ENCODE measurements at regions not wholly inside any gene's neighbourhood (a gene's known extent, or its start where the extent isn't known, plus 50 kb on each side); places are given as distances from the start of the nearest gene placed in this dataset.

DNA sequence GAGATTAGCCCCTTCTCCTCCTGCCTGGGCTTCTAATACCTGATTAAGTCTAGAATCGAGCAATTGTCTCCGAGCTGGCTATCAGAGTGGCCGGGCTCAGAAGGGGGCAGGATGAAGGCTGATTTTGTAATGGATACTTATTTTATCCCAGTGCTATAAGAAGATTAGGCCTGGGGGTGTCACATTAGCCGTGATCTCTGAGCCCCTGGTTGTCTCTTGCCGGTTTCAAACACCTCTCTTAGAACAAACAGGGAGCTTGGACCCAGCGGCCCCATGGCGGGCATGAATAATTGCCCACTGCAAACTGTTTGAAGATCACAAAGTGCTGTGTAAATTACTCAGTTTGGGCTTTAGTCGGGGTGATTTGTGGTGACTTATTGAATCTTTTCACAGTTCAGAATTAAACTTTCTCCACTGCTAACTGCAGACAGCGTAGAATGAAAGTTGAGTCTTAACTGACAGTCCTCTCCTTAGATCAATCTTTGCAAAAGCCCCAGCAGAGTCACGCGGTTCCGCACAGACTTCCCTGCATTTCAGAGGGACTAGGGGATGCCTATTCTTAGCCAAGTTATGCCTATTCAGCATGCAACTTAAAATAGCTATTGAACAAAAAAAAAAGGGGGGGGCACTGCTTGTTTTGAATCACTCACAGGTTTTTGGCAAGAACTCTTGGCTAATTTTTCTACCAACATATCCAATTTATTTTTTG is 200.6 kb upstream of the IRX1 start:
- Mint-ChIP-seq H3K27ac (no peak overlapping the region), H3K4me1 (ENCODE audit: low read depth) (no peaks in the 10 kb centered on the region), H3K9me3 (peaks cover 29% of the 10 kb centered on the region), H3K36me3 (ENCODE audit: low read depth) (no peaks in the 10 kb centered on the region), H3K27me3 (ENCODE audit: low read depth) (no peaks in the 10 kb centered on the region), H3K4me3 (no peak overlapping the region)

GRCh38 chr5:3393920-3394597 is 201.6 kb upstream of the IRX1 start:
- Mint-ChIP-seq H3K9me3 (peaks cover 23% of the 10 kb centered on the region), H3K4me1 (ENCODE audit: low read depth) (no peaks in the 10 kb centered on the region), H3K27ac (no peak overlapping the region), H3K4me3 (no peak overlapping the region), H3K27me3 (ENCODE audit: low read depth) (no peaks in the 10 kb centered on the region), H3K36me3 (ENCODE audit: low read depth) (no peaks in the 10 kb centered on the region)

- no peak overlapping the region for H3K27ac Mint-ChIP-seq
- no peaks in the 10 kb centered on the region for H3K27me3 Mint-ChIP-seq (ENCODE audit: low read depth)
- H3K9me3 Mint-ChIP-seq, result peaks cover 28% of the 10 kb centered on the region
- no peak overlapping the region for H3K4me3 Mint-ChIP-seq
- no peaks in the 10 kb centered on the region for H3K36me3 Mint-ChIP-seq (ENCODE audit: low read depth)
- no peaks in the 10 kb centered on the region for H3K4me1 Mint-ChIP-seq (ENCODE audit: low read depth)
Measured at GRCh38 chr5:3393122-3393919, 202.3 kb upstream of the IRX1 start.

DNA sequence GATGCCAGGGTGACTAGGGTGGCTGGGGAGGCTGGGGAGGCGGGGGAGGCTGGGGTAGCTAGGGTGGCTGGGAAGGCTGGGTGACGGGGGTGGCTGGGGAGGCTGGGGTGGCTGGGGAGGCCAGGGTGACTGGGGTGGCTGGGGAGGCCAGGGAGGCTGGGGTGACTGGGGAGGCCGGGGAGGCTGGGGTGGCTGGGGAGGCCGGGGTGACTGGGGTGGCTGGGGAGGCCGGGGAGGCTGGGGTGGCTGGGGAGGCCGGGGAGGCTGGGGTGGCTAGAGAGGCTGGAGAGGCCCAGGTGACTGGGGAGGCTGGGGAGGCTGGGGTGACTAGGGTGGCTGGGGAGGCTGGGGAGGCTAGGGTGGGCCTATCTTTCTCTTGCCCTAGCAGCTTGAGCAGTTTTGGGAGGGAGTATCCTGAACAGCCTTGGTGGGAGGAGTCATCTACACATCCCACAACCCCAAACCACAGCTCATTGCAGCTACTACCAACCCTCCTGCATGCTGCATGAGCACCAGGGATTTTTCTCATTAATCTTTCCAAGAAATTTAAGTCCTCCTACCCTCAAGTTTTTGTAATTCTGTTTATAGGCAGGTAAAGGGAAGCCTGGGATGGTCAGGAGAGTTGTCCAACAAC is 203.2 kb upstream of the IRX1 start:
- Mint-ChIP-seq H3K9me3 (peaks cover 30% of the 10 kb centered on the region), H3K4me3 (no peak overlapping the region), H3K4me1 (ENCODE audit: low read depth) (no peaks in the 10 kb centered on the region), H3K36me3 (ENCODE audit: low read depth) (no peaks in the 10 kb centered on the region), H3K27ac (no peak overlapping the region), H3K27me3 (ENCODE audit: low read depth) (no peaks in the 10 kb centered on the region)

DNA sequence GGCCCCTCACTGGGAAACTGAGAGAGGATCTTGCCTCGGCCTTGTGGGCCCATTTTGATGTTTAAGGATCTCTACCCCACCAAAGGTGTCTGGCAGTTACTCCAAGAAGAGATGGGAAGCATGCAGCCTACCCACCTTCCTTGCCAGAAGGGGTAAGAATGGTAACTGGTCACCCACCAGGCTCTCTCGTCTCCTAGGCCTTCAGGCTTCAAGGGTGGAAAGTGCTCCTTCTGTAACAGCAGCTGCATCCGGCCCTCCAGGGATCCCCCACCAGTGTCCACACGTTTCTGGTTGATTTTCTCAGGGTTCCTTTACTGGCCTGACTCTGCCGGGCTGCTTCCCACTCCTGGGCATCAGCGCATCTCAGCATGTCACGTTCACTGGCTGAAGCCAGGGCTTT is 204.4 kb upstream of the IRX1 start:
- Mint-ChIP-seq H3K4me3 (no peak overlapping the region), H3K4me1 (ENCODE audit: low read depth) (no peaks in the 10 kb centered on the region), H3K27me3 (ENCODE audit: low read depth) (no peaks in the 10 kb centered on the region)

GRCh38 chr5:3389471-3390026 is 206.1 kb upstream of the IRX1 start:
- H3K4me3 Mint-ChIP-seq, result no peak overlapping the region
- H3K27me3 Mint-ChIP-seq (ENCODE audit: low read depth), result no peaks in the 10 kb centered on the region

More for the DNA sequence above, 204.4 kb upstream of the IRX1 start:
- no peaks in the 10 kb centered on the region for H3K36me3 Mint-ChIP-seq (ENCODE audit: low read depth)
- peaks cover 25% of the 10 kb centered on the region for H3K9me3 Mint-ChIP-seq
- H3K27ac Mint-ChIP-seq, result no peak overlapping the region

DNA sequence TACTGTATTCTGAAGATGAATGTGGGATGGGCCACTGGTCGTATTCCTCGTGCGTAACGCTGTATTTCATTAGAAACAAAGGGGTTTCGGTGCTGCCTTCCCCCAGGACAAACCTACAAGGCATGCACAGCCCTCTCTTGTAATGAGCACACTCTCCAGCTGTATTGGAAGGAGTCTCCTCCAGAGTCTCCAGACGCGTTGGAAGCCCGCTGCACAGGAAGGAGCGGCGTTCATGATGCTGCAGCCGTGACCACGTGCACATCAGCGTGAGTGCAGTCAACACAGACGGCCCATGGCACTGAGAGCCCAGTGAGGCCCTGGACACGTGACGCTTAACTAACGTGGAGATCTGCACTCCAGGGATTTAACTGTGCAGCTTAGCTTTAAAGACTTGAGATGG is 209.0 kb upstream of the IRX1 start:
- Mint-ChIP-seq H3K27me3 (ENCODE audit: low read depth) (no peaks in the 10 kb centered on the region), H3K36me3 (ENCODE audit: low read depth) (peaks cover 3% of the 10 kb centered on the region)

More at GRCh38 chr5:3389471-3390026, 206.1 kb upstream of the IRX1 start:
- no peak overlapping the region for H3K27ac Mint-ChIP-seq
- no peaks in the 10 kb centered on the region for H3K36me3 Mint-ChIP-seq (ENCODE audit: low read depth)
- H3K4me1 Mint-ChIP-seq (ENCODE audit: low read depth), result no peaks in the 10 kb centered on the region
- peaks cover 30% of the 10 kb centered on the region for H3K9me3 Mint-ChIP-seq

DNA sequence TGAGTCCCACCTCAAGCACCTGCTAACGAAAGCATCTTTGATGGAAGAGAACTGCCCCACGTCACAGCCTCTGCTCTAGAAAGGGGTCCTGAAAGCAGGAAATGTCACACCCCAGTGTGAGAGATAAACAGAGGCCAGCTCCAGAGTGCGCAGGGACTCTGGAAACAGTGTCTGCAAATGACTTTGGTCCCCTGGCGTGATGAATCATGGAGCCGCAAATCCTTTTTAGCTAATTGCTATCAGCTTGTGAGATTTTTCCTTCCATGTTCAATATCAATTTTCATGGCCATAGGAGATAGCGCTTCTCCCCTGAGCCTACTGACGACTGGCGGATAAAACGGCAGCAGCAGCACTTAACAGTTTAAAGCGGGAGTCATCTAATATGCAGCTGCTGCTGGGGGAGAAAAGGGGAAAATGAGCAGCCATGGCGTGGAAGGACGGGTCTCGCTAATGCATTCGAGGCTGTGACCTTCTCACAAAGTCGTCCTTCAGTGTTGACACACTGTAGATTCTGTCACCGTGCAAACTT is 209.6 kb upstream of the IRX1 start:
- H3K9me3 Mint-ChIP-seq, result peaks cover 30% of the 10 kb centered on the region
- no peak overlapping the region for H3K27ac Mint-ChIP-seq
- no peaks in the 10 kb centered on the region for H3K27me3 Mint-ChIP-seq (ENCODE audit: low read depth)
- peaks cover 3% of the 10 kb centered on the region for H3K36me3 Mint-ChIP-seq (ENCODE audit: low read depth)
- no peaks in the 10 kb centered on the region for H3K4me1 Mint-ChIP-seq (ENCODE audit: low read depth)
- no peak overlapping the region for H3K4me3 Mint-ChIP-seq

More for the DNA sequence above, 209.0 kb upstream of the IRX1 start:
- Mint-ChIP-seq H3K9me3 (peaks cover 33% of the 10 kb centered on the region), H3K4me3 (no peak overlapping the region), H3K4me1 (ENCODE audit: low read depth) (no peaks in the 10 kb centered on the region), H3K27ac (no peak overlapping the region)

GRCh38 chr5:3384531-3384930 is 211.1 kb upstream of the IRX1 start:
- H3K9me3 Mint-ChIP-seq, result peaks cover 27% of the 10 kb centered on the region
- H3K4me3 Mint-ChIP-seq, result no peak overlapping the region
- H3K27ac Mint-ChIP-seq, result no peak overlapping the region
- H3K27me3 Mint-ChIP-seq (ENCODE audit: low read depth), result no peaks in the 10 kb centered on the region
- H3K4me1 Mint-ChIP-seq (ENCODE audit: low read depth), result no peaks in the 10 kb centered on the region
- peaks cover 3% of the 10 kb centered on the region for H3K36me3 Mint-ChIP-seq (ENCODE audit: low read depth)

DNA sequence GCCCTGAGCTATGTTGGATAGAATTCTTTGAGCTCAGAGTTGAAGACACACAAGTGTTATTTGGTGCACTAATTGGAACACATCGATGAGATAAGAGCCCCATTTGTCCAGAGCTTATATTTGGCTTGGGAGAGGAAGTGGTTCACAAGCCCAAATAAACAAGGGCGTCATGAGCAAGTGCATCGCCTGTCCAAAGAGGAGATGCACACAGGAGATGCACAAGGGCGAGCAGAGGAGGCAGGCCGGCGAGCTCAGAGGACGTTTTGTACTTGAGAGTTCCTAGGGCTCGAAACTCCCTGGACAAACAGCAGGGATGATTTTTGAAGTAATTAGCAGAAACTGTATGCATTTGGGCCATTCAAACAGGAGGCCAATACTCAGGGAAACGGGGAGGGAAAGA is 212.8 kb upstream of the IRX1 start:
- peaks cover 17% of the 10 kb centered on the region for H3K9me3 Mint-ChIP-seq
- H3K4me1 Mint-ChIP-seq (ENCODE audit: low read depth), result no peaks in the 10 kb centered on the region

GRCh38 chr5:3382151-3382550 is 213.5 kb upstream of the IRX1 start:
- Mint-ChIP-seq H3K4me3 (no peak overlapping the region), H3K27me3 (ENCODE audit: low read depth) (no peaks in the 10 kb centered on the region), H3K36me3 (ENCODE audit: low read depth) (peaks cover 3% of the 10 kb centered on the region), H3K4me1 (ENCODE audit: low read depth) (no peaks in the 10 kb centered on the region), H3K9me3 (peaks cover 22% of the 10 kb centered on the region), H3K27ac (no peak overlapping the region)

More for the DNA sequence above, 212.8 kb upstream of the IRX1 start:
- peaks cover 3% of the 10 kb centered on the region for H3K36me3 Mint-ChIP-seq (ENCODE audit: low read depth)
- H3K27me3 Mint-ChIP-seq (ENCODE audit: low read depth), result no peaks in the 10 kb centered on the region
- H3K4me3 Mint-ChIP-seq, result no peak overlapping the region
- no peak overlapping the region for H3K27ac Mint-ChIP-seq

DNA sequence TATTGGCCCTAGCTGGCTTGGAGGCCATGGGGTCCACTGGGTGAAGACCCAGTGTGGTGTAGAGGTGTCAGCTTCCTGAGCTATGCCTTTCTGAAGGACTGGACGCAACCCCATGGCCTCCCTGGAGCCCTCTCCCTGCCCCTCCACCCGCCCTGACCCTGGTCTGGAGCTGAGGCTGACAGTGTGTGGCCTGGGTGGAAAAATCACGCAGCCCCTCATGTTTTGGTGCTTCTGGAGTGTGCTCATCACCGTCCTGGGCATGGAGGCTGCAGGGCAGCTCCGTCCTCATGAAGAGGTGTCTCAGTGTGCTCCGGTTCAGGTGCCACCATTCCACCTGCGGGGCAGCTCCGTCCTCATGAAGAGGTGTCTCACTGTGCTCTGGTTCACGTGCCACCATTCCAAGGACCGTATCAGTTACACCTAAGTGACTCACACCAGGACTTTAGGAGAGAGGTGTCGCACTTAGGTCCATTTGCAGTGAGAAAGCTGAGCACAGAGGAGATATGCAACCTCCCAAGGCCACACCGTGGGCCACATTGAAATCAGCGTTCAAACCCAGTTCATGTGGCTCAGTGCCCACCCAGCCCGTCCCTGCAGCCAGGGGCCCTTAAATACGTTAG is 214.3 kb upstream of the IRX1 start:
- no peak overlapping the region for H3K27ac Mint-ChIP-seq
- peaks cover 3% of the 10 kb centered on the region for H3K36me3 Mint-ChIP-seq (ENCODE audit: low read depth)
- no peaks in the 10 kb centered on the region for H3K27me3 Mint-ChIP-seq (ENCODE audit: low read depth)
- H3K4me1 Mint-ChIP-seq (ENCODE audit: low read depth), result no peaks in the 10 kb centered on the region
- H3K4me3 Mint-ChIP-seq, result no peak overlapping the region
- H3K9me3 Mint-ChIP-seq, result peaks cover 25% of the 10 kb centered on the region

DNA sequence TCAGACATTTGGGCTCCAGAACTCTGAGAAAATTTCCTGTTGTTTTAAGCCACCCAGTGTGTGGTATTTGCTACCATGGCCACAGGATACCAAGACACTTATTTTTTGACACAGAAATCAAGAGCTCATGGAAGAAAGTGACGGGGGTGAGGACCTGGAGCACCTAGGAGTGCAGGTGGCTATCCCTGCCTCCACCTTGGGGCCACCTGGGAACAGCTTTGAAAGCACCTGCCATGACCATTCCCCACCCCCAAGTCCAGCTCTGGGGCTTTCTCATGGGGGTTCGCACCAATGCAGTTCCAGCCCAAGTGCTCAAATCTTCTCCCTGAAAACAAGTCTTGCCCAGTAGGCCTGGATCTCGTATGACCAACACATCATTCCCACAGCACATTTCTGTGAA is 214.9 kb upstream of the IRX1 start:
- H3K9me3 Mint-ChIP-seq, result peaks cover 23% of the 10 kb centered on the region
- H3K27me3 Mint-ChIP-seq (ENCODE audit: low read depth), result no peaks in the 10 kb centered on the region
- no peaks in the 10 kb centered on the region for H3K4me1 Mint-ChIP-seq (ENCODE audit: low read depth)
- H3K27ac Mint-ChIP-seq, result no peak overlapping the region
- H3K36me3 Mint-ChIP-seq (ENCODE audit: low read depth), result peaks cover 3% of the 10 kb centered on the region
- H3K4me3 Mint-ChIP-seq, result no peak overlapping the region

DNA sequence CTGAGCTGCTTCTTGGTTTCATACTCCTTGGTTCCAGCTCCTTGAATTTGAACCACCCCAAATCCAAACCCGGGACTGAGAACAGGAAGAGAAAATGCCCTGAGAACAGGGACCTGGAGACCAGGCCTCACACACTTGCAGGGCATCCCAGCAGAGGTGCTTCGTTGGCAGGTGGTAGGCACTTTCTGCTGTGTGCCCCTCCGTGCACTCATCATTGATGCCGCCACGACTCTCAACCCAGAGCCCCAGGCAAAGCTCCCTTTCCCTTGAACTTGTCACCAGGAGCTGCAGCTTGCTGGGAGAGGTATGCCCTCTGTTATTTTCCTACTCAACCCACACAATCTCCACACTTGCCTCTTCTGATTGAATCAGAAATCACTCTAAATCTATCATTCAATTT is 217.8 kb upstream of the IRX1 start:
- H3K9me3 Mint-ChIP-seq, result peaks cover 26% of the 10 kb centered on the region
- H3K36me3 Mint-ChIP-seq (ENCODE audit: low read depth), result peaks cover 3% of the 10 kb centered on the region
- no peak overlapping the region for H3K27ac Mint-ChIP-seq
- H3K4me3 Mint-ChIP-seq, result no peak overlapping the region
- H3K27me3 Mint-ChIP-seq (ENCODE audit: low read depth), result no peaks in the 10 kb centered on the region
- H3K4me1 Mint-ChIP-seq (ENCODE audit: low read depth), result no peaks in the 10 kb centered on the region
